ENCODE measurements at regions not wholly inside any gene's neighbourhood (a gene's known extent, or its start where the extent isn't known, plus 50 kb on each side); places are given as distances from the start of the nearest gene placed in this dataset.

GRCh38 chr4:20095805-20096541 lies 155.7 kb upstream of the SLIT2 start:
- no peak overlapping the region for H3K4me3 ChIP-seq (ENCODE audit: low read length)
- no peak for TF ChIP-seq CTCF (IDR thresholded peaks at IDR 0.05; ENCODE audit: insufficient read depth, low read depth, low read length, missing control alignments)
- no peak for DNase-seq (ENCODE audit: low read depth)

DNA sequence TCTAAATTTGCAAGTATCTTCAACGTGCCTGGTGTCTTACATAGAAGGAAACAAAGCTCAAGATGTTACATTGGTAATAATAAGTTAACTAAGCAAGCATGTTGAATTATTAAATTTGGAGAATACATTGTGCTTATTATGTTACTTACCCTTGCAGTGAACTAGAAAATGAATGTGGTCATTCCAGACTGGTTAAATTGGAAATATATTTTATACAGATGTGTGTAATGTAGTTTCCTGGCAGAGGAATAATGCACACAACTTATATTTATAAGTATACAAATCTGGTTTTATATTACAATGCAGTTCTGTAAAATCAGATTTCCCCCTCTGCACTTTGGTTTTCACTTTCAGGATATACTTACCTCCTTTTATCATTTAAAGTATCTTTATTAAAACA lies 159.9 kb upstream of the SLIT2 start:
- H3K4me3 ChIP-seq (ENCODE audit: low read length) = no peak overlapping the region
- no peak for DNase-seq (ENCODE audit: low read depth)
- no peak for TF ChIP-seq CTCF (IDR thresholded peaks at IDR 0.05; ENCODE audit: insufficient read depth, low read depth, low read length, missing control alignments)

DNA sequence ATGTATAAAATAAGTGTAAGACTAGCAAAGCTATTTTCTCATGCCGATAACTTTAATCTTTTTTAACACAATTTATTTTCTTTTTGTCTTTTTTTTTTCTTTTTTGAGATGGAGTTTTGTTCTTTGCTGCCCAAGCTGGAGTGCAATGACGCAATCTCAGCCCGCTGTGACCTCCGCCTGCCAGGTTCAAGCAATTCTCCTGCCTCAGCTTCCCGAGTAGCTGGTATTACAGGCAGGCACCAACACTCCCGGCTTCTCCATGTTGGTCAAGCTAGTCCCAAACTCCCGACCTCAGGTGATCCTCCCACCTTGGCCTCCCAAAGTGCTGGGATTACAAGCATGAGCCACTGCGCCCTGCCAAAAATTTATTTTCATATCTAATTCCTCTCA lies 164.2 kb upstream of the SLIT2 start:
- no peak overlapping the region for H3K4me3 ChIP-seq (ENCODE audit: low read length)
- DNase-seq (ENCODE audit: low read depth) = no peak
- no peak for TF ChIP-seq CTCF (IDR thresholded peaks at IDR 0.05; ENCODE audit: insufficient read depth, low read depth, low read length, missing control alignments)

GRCh38 chr4:20086799-20087521 lies 164.7 kb upstream of the SLIT2 start:
- peak; percentile 10 for DNase-seq (ENCODE audit: low read depth)
- no peak overlapping the region for H3K4me3 ChIP-seq (ENCODE audit: low read length)
- TF ChIP-seq CTCF (IDR thresholded peaks at IDR 0.05; ENCODE audit: insufficient read depth, low read depth, low read length, missing control alignments) = no peak

DNA sequence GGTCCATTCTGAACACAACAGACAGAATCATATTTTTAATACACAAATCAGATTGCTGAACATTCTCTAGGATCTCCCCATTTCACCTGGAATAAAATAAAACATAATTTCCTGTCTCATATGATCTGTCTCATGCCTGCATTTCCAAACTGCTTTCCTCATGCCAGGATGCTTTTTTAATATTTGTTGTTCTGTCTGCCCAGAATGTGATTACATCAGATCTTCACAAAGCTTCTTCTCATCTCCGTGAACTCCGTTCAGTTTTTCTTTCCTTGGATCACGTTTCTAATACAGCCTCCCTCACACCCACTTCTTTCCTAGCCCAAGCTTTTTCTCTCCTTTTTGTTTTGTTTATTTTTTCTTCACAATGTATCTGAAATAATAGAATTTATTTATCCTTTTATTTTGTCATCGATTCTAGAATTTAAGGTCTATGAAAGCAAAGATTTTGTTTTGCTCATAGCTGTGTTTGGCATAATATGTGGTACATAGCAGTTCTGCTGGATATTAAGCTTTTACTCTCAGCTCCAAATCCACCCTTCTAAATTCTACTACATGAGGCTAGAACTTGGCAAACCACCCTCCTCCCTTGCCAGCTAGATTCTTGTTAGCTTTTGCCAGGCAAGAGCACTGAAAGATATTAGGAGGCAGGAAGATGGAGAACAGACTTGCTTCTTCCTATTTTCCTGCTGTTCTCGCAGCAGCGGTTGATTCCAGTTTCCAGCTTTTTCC lies 165.5 kb upstream of the SLIT2 start:
- TF ChIP-seq CTCF (IDR thresholded peaks at IDR 0.05; ENCODE audit: insufficient read depth, low read depth, low read length, missing control alignments) = no peak
- DNase-seq (ENCODE audit: low read depth) = no peak
- H3K4me3 ChIP-seq (ENCODE audit: low read length) = no peak overlapping the region

DNA sequence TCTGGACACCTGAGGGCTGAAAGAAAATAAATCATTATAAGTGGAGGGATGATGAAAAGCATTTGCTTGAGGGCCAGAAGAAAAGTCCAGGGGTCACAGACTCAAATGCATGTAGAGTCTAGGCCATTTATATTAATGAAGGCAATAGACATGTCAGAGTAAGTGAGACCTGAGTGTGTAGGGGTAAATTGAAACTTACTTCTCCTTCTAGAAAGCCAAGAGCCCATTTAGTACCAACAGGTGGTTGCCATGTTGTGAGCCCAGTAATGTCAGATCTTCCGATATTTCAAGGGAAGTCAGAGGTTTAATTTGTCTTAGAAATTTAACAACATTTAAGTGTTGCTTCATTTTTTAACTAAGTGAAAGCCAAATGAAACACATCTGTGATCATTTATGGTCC lies 166.1 kb upstream of the SLIT2 start:
- no peak overlapping the region for H3K4me3 ChIP-seq (ENCODE audit: low read length)
- no peak for TF ChIP-seq CTCF (IDR thresholded peaks at IDR 0.05; ENCODE audit: insufficient read depth, low read depth, low read length, missing control alignments)
- no peak for DNase-seq (ENCODE audit: low read depth)
